T-helper 2 cell (primary cell): ENCODE measurements at regions not wholly inside any gene's neighbourhood (a gene's known extent, or its start where the extent isn't known, plus 50 kb on each side); places are given as distances from the start of the nearest gene placed in this dataset.

Experiments used
- DNase-seq, 5 experiments: peaks; one replicate each; pipeline versions ENCODE4 v3.0.0 to v3.0.0-alpha.2; 2012 to 2022

DNA sequence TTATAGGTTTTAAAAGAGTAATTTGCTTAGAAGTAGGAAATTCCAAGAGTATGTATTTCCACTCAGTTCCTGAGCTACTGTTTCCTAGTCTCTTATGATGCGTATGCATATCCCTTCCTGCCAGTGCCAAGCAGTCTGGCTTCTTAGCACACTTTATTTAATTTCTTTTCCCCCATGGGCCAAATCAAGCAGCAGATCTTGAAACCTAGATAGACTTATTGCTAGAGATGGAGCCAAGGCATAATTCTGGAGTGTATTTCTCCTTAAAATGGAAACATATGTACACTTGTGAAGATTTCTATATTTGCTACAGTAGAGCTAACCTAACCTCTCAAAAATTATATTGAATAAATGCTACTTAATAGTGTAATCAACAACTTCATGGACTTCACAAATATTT lies 2337.6 kb downstream of the PCDH7 start:
- no peak for DNase-seq

DNA sequence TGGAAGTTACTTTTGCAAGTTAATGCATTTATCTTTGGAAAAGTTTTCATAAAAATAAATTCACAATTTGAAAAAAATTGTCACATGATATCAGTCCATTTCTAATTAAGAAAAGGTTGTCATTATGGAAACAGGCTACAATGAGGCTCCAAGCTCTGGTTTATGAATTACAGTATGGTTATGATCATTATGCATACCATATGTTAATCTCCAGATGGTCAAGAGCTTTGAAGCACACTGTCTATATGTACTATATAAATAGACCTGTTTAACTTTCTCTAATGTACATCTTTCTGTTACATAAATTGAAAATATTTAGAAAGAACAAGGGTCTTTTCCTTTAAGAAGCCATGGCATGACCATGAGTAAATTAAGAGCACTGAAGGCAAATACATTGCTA lies 2338.8 kb downstream of the PCDH7 start:
- DNase-seq, result no peak

DNA sequence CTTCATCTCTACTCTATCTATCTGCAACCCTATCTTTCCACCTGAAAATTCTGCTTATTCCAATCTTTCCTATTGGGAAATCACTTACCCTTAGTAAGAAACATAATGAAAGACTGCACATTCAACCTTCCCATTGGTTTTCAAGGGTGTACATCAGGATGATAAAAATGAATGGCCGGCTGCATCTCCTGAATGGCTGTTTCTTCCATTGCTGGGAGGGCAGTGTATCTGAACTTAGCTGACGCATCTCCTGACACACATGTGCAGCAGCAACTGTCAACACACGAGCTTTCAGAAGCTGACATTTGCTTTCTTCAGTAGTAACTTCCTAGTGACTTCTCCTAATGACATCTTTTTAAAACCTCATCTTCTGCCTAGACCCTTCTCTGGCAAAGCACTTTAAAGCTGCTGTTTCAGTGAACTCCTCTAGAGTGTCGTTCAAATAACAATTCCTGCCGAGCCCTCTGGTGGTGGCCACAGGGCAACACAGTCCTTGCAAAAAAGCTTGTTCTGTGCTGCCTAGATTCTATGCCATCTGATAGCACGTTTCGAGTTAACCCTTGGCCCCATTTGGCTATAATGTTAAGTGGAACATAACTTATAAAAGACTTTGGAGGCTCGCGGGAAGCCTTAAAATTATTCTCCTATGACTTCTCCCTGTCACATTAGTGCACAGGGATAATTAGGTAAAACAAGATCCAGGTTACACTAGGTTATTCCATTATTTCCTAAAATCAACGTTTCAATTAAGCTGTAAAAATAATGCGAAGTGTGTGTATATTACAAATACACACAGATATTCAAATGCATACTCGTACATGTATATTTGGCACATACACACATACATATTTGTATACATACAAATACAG lies 2340.7 kb downstream of the PCDH7 start:
- DNase-seq, result no peak

DNA sequence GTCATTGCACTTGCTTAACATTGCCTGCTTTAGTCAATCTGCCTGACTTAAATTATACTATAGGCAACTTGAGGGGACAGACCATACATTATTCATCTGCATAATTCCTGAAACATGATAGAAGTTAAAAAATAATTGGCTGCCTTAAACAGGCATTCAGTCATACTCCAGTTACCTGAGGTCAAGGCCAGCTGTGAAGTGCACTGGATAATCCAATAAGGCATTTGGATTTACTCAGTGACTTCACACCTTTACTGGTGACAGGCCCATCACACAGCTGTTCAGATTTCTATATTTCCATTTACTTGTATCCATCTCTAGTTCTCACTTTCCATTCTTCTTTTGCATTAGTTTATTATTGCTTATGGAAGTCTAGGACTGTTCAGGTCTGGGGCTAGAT lies 2341.6 kb downstream of the PCDH7 start:
- no peak for DNase-seq

DNA sequence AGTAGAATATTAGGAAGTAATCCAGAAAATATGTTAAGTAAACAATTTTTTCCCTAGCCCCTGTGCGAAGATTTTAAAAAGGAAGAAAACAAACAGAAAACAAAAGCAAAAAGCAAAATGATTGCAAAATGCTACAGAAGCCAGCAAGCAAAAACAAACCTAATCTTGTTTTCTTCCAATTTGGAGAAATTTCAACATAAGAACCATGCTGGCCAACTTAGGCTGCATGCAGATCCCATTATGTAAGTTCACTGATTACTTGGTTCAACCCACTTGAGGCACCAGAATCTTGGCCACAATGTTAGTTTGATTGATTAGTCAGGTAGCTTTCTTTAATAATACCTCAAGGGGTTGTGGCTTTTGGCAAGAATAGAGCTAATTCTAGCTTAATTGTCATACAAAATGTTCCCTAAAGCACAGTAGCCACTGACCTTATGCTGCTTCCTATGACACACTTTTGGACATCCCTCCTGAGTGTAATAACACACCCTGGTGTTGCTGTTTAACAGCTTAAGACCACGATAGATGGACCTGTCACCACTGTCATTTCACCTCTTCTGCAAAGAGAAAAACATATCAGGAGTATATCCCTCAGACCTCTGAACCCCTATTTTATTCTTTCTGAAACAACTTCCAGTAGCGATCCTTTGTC lies 2342.1 kb downstream of the PCDH7 start:
- no peak for DNase-seq

DNA sequence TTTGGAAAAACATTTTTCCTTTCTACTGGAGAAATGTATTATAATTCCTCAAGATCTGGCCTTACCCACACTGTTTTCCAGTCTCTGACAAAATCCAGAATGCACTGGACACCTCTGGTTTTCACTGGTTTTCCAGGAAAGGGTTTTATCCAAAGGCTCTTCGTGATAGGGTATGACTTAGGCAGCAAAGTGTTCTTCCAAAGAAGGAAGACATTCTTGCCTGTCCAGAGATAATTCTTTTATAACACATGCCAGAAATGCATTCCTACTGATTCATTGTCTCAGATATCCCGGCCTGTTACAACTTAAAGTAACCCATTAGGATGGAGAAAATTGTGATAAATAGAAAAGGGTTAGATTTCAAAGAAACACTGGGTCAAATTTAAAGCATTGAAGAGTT lies 2343.1 kb downstream of the PCDH7 start:
- no peak for DNase-seq

DNA sequence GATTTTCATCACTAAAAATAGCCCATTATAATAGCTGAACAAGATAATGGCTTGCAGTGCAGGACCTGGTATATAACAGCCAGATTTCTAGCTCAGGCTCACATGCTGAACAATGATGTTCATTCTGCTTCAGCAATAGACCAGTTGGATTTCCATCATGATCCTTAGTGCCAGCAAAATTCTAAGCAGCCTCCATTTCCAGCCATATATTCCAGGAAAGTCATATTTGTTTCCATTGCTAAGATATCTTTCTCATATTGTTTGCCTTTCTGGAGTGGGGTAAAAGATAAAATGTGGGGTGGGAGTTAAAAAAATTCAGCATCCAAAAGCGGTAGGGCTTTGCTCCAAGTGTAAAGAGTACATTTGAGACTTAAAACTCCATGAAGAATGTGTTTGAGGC lies 2344.1 kb downstream of the PCDH7 start:
- DNase-seq, result no peak

DNA sequence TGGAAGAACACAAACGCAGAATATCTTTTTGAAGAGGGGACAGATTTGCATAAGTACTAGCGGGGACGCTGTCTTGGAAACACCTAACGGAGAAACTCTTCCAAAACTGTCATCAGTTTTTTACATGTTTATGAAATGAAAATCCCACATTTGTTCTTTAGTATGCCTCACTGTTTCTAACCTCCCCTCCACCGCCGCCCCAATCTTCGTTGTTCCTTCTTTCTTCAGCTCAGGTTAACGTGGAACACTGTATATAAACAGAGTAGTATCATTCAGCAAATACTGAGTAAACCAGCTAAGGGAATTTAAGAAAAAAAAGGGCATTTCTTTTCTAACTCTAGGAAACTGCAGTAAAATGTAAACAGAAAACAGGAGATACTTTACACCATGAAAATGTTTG lies 2345.6 kb downstream of the PCDH7 start:
- no peak for DNase-seq

DNA sequence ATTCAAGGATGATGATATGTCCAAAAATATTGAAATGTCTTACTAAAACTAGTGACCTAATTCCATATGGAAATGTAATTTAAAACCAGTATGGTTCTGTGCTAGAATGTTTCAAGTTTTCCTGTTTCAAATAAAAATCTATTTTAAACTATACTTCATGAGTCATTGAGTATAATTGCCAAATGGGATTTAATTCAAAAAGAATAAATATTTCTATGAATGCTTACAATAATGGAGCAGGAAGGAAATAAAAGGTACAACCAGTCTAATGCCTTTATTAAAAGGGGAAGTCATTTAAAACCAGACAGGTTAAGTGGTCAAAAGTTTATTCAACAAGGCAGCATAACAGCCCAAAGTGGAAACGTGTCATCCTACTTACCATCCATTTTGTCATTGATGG lies 2347.1 kb downstream of the PCDH7 start:
- no peak for DNase-seq

DNA sequence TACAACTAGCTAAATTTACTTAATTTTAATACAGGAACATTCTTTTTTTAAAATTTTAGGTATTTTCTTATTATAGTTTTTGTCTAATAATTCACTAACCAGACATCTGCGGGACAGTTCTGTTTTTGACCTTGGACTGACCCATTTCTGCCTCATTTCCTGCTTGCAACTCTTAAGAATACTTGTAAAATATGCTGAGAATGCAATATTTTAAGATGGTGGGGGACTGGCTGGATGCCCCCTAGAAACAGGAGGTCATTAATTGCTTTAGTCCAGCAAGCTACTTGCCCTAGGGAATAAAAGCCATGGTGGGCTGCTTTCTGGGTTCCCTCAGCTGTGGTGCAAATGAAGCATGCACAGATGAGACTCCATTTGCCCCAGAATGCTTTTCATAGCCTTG lies 2348.4 kb downstream of the PCDH7 start:
- DNase-seq, result no peak

DNA sequence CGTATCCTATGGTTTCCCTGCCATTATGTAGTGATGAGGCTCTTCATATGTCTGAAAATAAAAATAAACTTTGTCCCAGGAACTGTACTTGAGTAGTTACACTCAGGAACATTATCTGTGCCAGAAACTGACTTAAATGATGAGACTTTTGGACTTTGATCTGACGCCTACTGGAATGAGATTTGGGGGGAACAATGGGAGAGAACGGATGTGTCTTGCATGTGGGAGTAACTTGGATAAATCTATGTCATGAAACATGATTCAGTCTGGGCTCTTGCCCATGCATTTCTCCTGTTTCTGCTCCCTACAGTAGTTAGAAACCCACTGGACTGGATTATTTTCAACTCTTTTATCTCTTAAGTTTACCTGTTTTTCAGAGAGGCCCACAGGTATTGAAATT lies 2351.4 kb downstream of the PCDH7 start:
- DNase-seq, result no peak

DNA sequence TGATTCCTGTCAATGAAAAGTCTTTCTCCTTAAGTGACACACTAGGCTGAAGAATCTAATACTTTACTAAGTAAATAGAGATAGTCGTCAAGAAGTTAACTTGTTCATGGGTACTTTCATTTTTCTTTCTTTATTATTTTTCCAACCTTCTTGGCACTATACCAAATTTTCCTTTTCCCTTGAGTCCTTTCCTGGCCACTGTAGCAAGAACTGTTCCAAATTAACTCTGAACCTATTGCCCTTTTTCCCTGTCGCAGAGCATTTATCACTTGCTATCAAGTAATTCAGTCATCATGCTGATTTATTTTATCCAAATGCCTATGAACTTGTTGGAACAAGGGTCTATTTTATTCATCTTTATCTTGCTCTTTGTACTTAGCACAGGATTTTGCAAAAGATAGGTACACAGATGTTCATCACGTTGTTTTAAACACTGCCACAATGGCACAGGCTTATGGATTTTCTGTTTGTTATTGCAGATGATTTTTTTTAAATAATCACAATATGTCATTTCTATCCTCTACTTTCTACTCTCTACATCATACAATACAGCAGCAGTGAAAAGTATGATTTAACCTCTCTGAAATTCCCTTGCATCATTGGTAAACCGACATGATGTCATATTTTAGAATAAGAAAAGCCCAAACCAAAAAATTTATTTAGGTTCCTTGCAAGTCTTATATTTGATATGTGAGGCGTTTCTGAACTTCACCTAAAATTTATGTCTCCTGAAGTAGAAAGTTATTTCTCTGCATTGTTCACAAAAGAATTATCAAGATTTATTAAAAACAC lies 2352.3 kb downstream of the PCDH7 start:
- no peak for DNase-seq

DNA sequence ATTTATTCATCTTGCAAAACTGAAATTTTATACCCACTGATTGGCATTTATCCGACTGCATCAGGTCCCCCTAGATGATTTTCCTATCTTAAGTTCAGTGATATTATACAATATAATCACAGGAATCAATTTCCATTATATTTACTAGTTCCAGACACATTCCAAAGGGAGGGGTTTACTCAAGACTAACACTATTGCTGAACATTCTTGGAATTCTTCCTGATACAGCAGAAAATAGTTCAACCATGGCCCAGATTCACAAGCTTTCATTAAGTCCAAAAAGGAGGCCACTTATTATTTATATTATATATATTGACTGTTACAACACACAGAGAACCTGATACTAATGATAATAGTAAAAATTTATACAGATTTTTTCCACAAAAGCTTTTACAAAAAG lies 2353.6 kb downstream of the PCDH7 start:
- DNase-seq, result no peak

DNA sequence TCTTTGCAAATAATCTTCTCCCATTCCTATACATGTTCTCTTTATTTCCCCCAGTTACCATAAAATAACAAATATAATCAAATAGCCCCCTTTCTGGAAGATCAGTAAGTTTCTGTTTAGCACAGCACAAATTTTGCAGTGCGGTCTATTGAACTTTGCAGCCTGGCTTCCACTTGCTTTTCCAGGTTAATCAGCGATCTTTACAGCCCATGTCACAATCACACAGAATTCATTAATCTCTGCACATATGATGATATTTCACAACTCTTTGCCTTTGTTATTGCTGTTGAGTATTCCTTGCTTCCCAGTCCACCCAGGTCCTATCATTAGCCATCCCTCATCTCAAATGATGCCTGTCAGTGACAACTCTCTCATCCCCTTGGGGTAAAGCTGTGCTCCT lies 2358.0 kb downstream of the PCDH7 start:
- DNase-seq, result no peak

DNA sequence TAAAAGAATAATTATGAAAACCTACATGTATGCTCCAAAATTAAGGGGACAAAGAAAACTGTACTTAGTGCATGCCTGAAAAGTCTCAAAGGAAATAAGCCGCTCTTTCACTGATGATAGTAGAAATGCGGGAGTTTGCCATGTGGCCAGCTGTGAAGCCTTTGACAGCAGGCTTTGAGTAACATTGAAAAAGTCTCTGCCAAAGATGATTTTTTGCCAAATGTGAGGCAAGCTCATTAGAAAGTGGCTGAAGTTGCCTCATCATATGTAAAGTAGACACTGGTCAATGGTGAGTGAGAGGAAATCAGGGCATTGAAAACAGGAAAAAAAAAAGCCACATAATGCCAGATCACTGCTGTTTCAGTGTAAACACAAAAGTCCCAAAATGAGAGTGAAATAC lies 2360.1 kb downstream of the PCDH7 start:
- no peak for DNase-seq

DNA sequence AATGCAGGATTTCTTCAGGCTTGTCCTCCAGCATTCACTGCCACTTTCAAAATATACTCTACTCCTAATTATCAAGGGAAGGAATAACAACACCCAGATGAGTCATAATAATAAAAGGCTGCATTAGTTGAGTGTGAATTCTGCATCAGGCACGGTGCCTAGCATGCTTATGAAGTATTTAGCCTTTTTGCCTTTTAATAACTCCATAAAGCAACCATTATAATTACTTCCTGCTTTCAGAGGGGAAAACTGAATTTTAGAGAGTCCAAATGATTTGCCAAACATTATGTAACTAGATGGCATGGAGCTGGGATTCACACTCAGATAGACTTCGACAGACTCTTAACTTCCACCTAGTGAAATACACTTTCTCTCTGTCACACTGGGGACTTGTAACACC lies 2365.5 kb downstream of the PCDH7 start:
- no peak for DNase-seq

DNA sequence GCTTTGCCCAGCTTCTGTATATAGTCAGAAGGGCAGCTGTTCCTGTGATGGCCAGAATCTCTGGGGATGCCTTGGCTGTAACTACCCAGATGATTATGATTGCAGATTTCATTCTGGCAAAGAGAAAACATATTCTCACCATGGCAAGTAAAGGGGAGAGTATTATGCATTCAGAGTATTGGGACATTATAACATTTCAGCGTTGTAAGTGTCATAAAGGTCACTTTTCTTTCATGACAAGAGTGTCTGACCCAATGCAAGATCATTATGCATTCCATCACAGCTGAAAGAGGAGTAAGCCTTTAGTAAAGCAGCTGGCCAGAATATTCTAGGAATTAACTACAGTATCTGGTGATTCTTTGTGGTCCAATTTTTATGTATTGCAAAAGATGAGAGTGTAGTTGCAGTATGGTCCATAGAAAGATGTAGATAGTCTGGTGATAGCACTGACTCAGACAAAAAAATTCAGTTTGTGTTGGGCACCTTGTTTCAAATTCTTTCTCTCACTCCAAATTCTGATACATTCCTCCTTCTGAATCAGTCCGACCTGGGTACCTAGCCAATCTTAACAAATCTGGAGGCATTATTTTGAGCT lies 2366.3 kb downstream of the PCDH7 start:
- no peak for DNase-seq

DNA sequence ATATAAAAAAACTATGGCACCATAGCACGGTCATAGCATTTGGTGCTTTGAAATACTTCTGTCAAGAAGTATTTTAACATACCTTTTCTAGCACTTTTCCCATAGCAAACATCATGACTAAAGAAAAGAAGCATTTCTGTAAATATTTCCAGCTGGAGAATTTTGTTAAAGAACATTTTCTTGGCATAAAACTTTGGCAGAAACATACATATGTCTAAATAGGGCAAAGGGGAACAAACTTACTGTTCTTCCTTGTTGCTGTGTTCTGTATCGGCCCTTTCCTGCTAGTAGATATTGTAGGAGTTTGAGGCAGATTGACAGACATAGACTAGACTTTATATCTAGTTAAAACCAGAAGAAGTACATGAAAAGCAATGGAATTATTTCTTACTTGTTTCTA lies 2368.5 kb downstream of the PCDH7 start:
- DNase-seq, result no peak

DNA sequence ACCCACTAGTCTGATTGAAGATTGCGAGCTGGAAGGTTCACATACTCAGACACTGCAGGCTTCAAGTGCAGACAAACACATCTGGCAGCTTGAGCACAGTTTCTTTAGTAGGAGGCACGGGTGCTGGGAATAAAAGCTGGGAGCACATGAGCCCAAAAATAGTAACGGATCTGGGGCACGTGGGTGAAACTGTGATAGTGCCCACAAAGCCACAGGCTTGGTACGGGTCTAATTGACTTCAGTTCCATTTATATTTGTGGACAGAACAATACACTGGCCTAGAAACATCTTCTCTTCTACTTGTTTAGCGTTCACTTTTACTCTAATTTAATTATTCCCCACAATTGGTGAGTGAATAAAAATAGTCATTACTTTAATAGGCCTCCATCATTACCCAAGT lies 2370.7 kb downstream of the PCDH7 start:
- no peak for DNase-seq

DNA sequence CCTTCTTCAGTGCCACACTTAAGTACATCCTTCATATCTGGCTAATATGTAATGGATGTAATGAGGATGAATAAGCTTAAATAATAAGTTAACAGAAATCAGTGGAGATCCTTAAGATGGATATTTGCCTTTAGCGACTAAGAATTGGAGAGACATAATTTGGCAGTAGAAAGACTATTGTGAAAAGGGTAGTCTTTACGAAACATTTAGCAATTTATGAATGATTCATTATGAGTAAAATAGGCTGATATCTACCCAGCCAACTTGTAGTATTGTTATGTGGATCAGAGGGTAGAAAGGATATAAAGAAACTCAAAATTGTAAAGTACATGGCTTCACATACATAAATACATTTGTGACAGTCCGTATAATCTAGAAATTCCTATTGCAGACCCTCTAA lies 2371.8 kb downstream of the PCDH7 start:
- no peak for DNase-seq

DNA sequence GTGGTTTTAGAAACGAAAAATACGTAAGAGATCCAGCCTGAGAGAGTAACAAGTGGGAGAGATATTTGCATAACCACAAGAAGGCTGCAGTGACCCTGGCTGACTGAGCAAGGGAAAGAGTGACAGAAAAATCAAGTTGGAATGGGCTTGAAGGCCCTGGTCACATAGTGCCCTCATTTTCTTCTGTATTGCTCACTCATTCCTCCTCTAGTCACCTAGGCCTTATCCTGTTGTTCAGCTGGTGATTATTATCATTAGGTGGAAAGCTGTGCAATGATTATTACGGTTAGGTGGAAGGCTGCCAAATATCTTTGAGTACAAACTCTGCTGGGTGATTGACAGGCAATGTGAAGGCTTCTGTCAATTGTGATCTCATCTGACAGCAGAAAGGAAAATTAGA lies 2384.1 kb downstream of the PCDH7 start:
- no peak for DNase-seq

DNA sequence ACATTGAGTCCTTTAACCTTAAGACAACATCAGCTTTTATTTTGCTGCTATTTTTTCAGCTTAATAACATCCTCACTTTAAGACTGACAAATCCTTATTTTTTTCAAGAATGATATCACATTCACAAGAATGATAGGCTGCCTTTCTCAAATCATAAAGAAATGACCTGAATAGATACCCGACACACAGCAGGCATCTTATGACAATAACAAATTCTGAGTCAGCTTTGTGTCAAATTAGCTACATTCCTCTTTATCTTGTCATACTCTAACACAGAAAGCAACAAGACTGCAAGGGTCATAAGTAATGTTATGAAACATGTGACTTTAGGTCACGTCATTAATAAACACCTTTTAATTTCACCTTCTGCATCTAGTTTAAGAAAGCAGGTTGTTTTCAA lies 2387.6 kb downstream of the PCDH7 start:
- no peak for DNase-seq

DNA sequence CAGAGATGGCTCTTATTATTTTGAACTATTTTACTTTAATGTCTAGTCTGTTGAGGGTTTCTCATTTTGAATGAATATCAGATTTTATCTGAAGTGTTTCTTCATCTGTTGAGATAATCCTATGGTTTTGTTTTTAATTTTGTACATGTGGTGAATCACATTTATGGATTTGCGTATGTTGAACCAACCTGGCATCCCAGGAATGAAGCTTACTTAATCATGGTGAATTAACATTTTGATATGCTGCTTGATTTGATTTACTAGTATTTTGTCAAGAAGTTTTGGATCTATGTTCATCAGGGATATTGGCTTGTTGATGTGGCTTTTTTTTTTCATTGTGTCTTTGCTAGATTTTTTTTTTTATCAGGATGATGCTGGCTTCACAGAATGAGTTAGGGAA lies 2390.9 kb downstream of the PCDH7 start:
- DNase-seq, result no peak
